PFSK-1 (cell line): ENCODE measurements at regions not wholly inside any gene's neighbourhood (a gene's known extent, or its start where the extent isn't known, plus 50 kb on each side); places are given as distances from the start of the nearest gene placed in this dataset.

ENCODE experiments used
- POLR2AphosphoS5 ChIP-seq: IDR thresholded peaks from 2 replicates; pipeline ENCODE4 v1.6.1; 2012; ENCODE audit warnings: low read depth, mild to moderate bottlenecking, control low read depth, low read length, moderate library complexity
- SIN3A ChIP-seq: IDR thresholded peaks from 2 replicates; pipeline ENCODE4 v1.6.1; 2012; ENCODE audit warnings: mild to moderate bottlenecking, low read length, moderate library complexity, borderline replicate concordance; ENCODE audit not compliant: insufficient read depth

GRCh38 chr9:7341571-7341970, 458.0 kb downstream of the DMAC1 start:
- no peak for TF ChIP-seq POLR2AphosphoS5
- no peak for TF ChIP-seq SIN3A
